SW 1271 (cell line): ENCODE measurements at regions not wholly inside any gene's neighbourhood (a gene's known extent, or its start where the extent isn't known, plus 50 kb on each side); places are given as distances from the start of the nearest gene placed in this dataset.
A peak's percentile ranks its signal among the peaks of the same experiment; 100 is the strongest.

Source experiments
- DNase-seq, 2 experiments: peaks; one replicate each; lab custom pipeline; 2025; lab: John Stamatoyannopoulos, UW

- no peak for DNase-seq
Observed at GRCh38 chr6:110033101-110033500, 55.0 kb downstream of the GPR6 start.

- no peak for DNase-seq
Observed at GRCh38 chr6:110033749-110034666, 55.9 kb downstream of the GPR6 start.

- no peak for DNase-seq
Observed at GRCh38 chr6:110034667-110035036, 56.5 kb downstream of the GPR6 start.

- DNase-seq, result no peak
Observed at GRCh38 chr6:110035321-110035720, 57.2 kb downstream of the GPR6 start.

GRCh38 chr6:110036408-110037302 is 58.5 kb downstream of the GPR6 start:
- no peak for DNase-seq

- DNase-seq, result no peak
Observed at GRCh38 chr6:110037726-110038295, 59.7 kb downstream of the GPR6 start.

GRCh38 chr6:110039364-110039980 is 61.4 kb downstream of the GPR6 start:
- peak; percentile 43 to 72 for DNase-seq

- DNase-seq, result no peak
Observed at GRCh38 chr6:110039981-110040383, 61.9 kb downstream of the GPR6 start.

GRCh38 chr6:110040716-110041115 is 62.6 kb downstream of the GPR6 start:
- no peak for DNase-seq

- no peak for DNase-seq
Observed at GRCh38 chr6:110041126-110041525, 63.0 kb downstream of the GPR6 start.

GRCh38 chr6:110041830-110042229 is 63.7 kb downstream of the GPR6 start:
- DNase-seq, result no peak

- no peak for DNase-seq
Observed at GRCh38 chr6:110042670-110043296, 64.7 kb downstream of the GPR6 start.

GRCh38 chr6:110043366-110043994 is 65.4 kb downstream of the GPR6 start:
- no peak for DNase-seq

GRCh38 chr6:110044096-110044495 is 66.0 kb downstream of the GPR6 start:
- DNase-seq, result no peak

- DNase-seq, result no peak
Observed at GRCh38 chr6:110044622-110045021, 66.5 kb downstream of the GPR6 start.

GRCh38 chr6:110048221-110048875 is 70.2 kb downstream of the GPR6 start:
- no peak for DNase-seq

GRCh38 chr6:110049696-110050439 is 71.8 kb downstream of the GPR6 start:
- no peak for DNase-seq
